MCF 10A (cell line): ENCODE measurements at regions not wholly inside any gene's neighbourhood (a gene's known extent, or its start where the extent isn't known, plus 50 kb on each side); places are given as distances from the start of the nearest gene placed in this dataset.
A peak's percentile ranks its signal among the peaks of the same experiment; 100 is the strongest.

Experiments
- BruUV-seq: library from RNA; stranded (reverse); fragments of 400-500 nt; replicated peaks from 2 replicates; lab custom pipeline; 2021; lab: Mats Ljungman, UMichigan
- CTCF ChIA-PET: fragments of 300-600 bp; sonication (Branson Sonifier 250); formaldehyde crosslinking; extraction: SDS; loops from one replicate; lab custom pipeline; 2021; ENCODE audit warnings: antibody characterized with exemption, inconsistent platforms; lab: Yijun Ruan, JAX
- POLR2A ChIA-PET: fragments of 300-600, 350-650 bp; sonication (Branson Sonifier 250); formaldehyde crosslinking; extraction: SDS; loops from one replicate; lab custom pipeline; 2020; ENCODE audit warnings: antibody characterized with exemption, inconsistent platforms; lab: Yijun Ruan, JAX
- DNase-seq: peaks from one replicate; pipeline ENCODE4 v3.0.0-alpha.2; 2018; ENCODE audit not compliant: unreplicated experiment
- H3K27ac Mint-ChIP-seq: one replicate; pipeline ENCODE4 v1.8.0; 2022; ENCODE audit warnings: mild to moderate bottlenecking, low read depth, mixed read lengths; ENCODE audit not compliant: unreplicated experiment
- H3K27me3 Mint-ChIP-seq: one replicate; pipeline ENCODE4 v1.8.0; 2022; ENCODE audit warnings: mixed read lengths; ENCODE audit not compliant: insufficient read depth, unreplicated experiment
- H3K36me3 Mint-ChIP-seq: one replicate; pipeline ENCODE4 v1.8.0; 2022; ENCODE audit warnings: mild to moderate bottlenecking, moderate library complexity, mixed read lengths; ENCODE audit not compliant: insufficient read depth, unreplicated experiment
- H3K4me1 Mint-ChIP-seq: one replicate; pipeline ENCODE4 v1.8.0; 2022; ENCODE audit warnings: mixed read lengths; ENCODE audit not compliant: insufficient read depth, unreplicated experiment
- H3K4me3 Mint-ChIP-seq: one replicate; pipeline ENCODE4 v1.8.0; 2022; ENCODE audit warnings: mild to moderate bottlenecking, moderate library complexity, mixed read lengths; ENCODE audit not compliant: unreplicated experiment
- H3K9me3 Mint-ChIP-seq: one replicate; pipeline ENCODE4 v1.8.0; 2022; ENCODE audit warnings: mixed read lengths; ENCODE audit not compliant: unreplicated experiment
- CTCF ChIP-seq: fragments of 200-600 bp; IDR thresholded peaks from one replicate; pipeline ENCODE4 v1.8.0; 2022; ENCODE audit warnings: antibody characterized with exemption, mild to moderate bottlenecking; ENCODE audit not compliant: unreplicated experiment
- intact Hi-C: fragments of 100-400 bp; cut with micrococcal nuclease; formaldehyde crosslinking; loops from 2 replicates; pipeline ENCODE4 v1.14.1; 2022

- TF ChIP-seq CTCF = no peak
- ChIA-PET CTCF (no interaction called here), POLR2A (no interaction called here)
- DNase-seq = no peak
- Mint-ChIP-seq H3K27ac (no peak overlapping the region), H3K36me3 (no peaks in the 10 kb centered on the region), H3K4me1 (no peaks in the 10 kb centered on the region), H3K9me3 (no peaks in the 10 kb centered on the region), H3K4me3 (no peak overlapping the region), H3K27me3 (no peaks in the 10 kb centered on the region)
- no TSS peak for BruUV-seq
- intact Hi-C loops = loop anchor here (10.0 kb wide), 1 partner anchor 609 kb away; no protein-coding TSS in a partner anchor
Measured at GRCh38 chr6:145026267-145026679, 709.0 kb downstream of the EPM2A start.

- no peaks in the 10 kb centered on the region for H3K27me3 Mint-ChIP-seq
- no peaks in the 10 kb centered on the region for H3K36me3 Mint-ChIP-seq
- peak; percentile 60 for DNase-seq
- no peak overlapping the region for H3K4me3 Mint-ChIP-seq
- CTCF ChIA-PET = interaction anchor here (0.6 to 1.3 kb wide), 7 partner anchors 12 to 605 kb away, joined by 3 to 4 read pairs (median 3); no protein-coding TSS in a partner anchor
- intact Hi-C loops = loop anchor here (2.0 to 10.0 kb wide), 4 partner anchors 187 to 811 kb away; no protein-coding TSS in a partner anchor
- POLR2A ChIA-PET = no interaction called here
- no peak overlapping the region for H3K27ac Mint-ChIP-seq
- H3K9me3 Mint-ChIP-seq = no peaks in the 10 kb centered on the region
- no peaks in the 10 kb centered on the region for H3K4me1 Mint-ChIP-seq
- TF ChIP-seq CTCF = peak; percentile 23
- BruUV-seq = no TSS peak
Measured at GRCh38 chr6:145028144-145028818, 707.0 kb downstream of the EPM2A start.

- Mint-ChIP-seq H3K9me3 (no peaks in the 10 kb centered on the region), H3K4me1 (no peaks in the 10 kb centered on the region), H3K27me3 (no peaks in the 10 kb centered on the region), H3K4me3 (no peak overlapping the region), H3K36me3 (no peaks in the 10 kb centered on the region), H3K27ac (no peak overlapping the region)
- intact Hi-C loops = no loop called here
- DNase-seq = no peak
- CTCF ChIA-PET = interaction anchor here (0.6 to 1.0 kb wide), 4 partner anchors 10 to 141 kb away, joined by 3 read pairs; no protein-coding TSS in a partner anchor
- POLR2A ChIA-PET = no interaction called here
- no TSS peak for BruUV-seq
- TF ChIP-seq CTCF = no peak
Measured at GRCh38 chr6:145031001-145031400, 704.3 kb downstream of the EPM2A start.

GRCh38 chr6:145031962-145032361 lies 703.4 kb downstream of the EPM2A start:
- H3K27ac Mint-ChIP-seq = no peak overlapping the region
- no peak overlapping the region for H3K4me3 Mint-ChIP-seq
- DNase-seq = no peak
- intact Hi-C loops = no loop called here
- no peaks in the 10 kb centered on the region for H3K9me3 Mint-ChIP-seq
- H3K36me3 Mint-ChIP-seq = no peaks in the 10 kb centered on the region
- no peaks in the 10 kb centered on the region for H3K4me1 Mint-ChIP-seq
- no peak for TF ChIP-seq CTCF
- ChIA-PET CTCF (no interaction called here), POLR2A (interaction anchor here (1.1 kb wide), 1 partner anchor 37 kb away, joined by 3 read pairs; no protein-coding TSS in a partner anchor)
- no peaks in the 10 kb centered on the region for H3K27me3 Mint-ChIP-seq
- no TSS peak for BruUV-seq
